ENCODE measurements at regions not wholly inside any gene's neighbourhood (a gene's known extent, or its start where the extent isn't known, plus 50 kb on each side); places are given as distances from the start of the nearest gene placed in this dataset.
"Not testable (repeated sequence)": the region's sequence is repeated elsewhere in the genome, so short reads cannot be mapped to it uniquely, and the experiment has no call there.

- no peak for DNase-seq
Observed at GRCh38 chr16:26795184-26795583, 271.5 kb upstream of the C16orf82 start.

GRCh38 chr16:26801628-26802027, 265.1 kb upstream of the C16orf82 start:
- no peak for DNase-seq

GRCh38 chr16:26802440-26802839, 264.3 kb upstream of the C16orf82 start:
- no peak for DNase-seq

GRCh38 chr16:26802965-26803364, 263.8 kb upstream of the C16orf82 start:
- DNase-seq: no peak

- peak; percentile 58 for DNase-seq
Observed at GRCh38 chr16:26806657-26807056, 260.1 kb upstream of the C16orf82 start.

GRCh38 chr16:26809461-26809860, 257.3 kb upstream of the C16orf82 start:
- DNase-seq: no peak

GRCh38 chr16:26816266-26816665, 250.5 kb upstream of the C16orf82 start:
- no peak for DNase-seq

- no peak for DNase-seq
Observed at GRCh38 chr16:26816885-26817571, 249.7 kb upstream of the C16orf82 start.

- DNase-seq: no peak
Observed at GRCh38 chr16:26818393-26818792, 248.3 kb upstream of the C16orf82 start.

GRCh38 chr16:26824469-26824868, 242.3 kb upstream of the C16orf82 start:
- no peak for DNase-seq

- no peak for DNase-seq
Observed at GRCh38 chr16:26826500-26826899, 240.2 kb upstream of the C16orf82 start.

GRCh38 chr16:26827386-26827785, 239.3 kb upstream of the C16orf82 start:
- no peak for DNase-seq

GRCh38 chr16:26830428-26831127, 236.1 kb upstream of the C16orf82 start:
- no peak for DNase-seq

GRCh38 chr16:26836114-26836513, 230.6 kb upstream of the C16orf82 start:
- not testable (repeated sequence) for DNase-seq

- no peak for DNase-seq
Observed at GRCh38 chr16:26838931-26839330, 227.8 kb upstream of the C16orf82 start.

GRCh38 chr16:26840691-26841090, 226.0 kb upstream of the C16orf82 start:
- DNase-seq: no peak

GRCh38 chr16:26856271-26856670, 210.5 kb upstream of the C16orf82 start:
- DNase-seq: no peak

GRCh38 chr16:26856791-26857190, 209.9 kb upstream of the C16orf82 start:
- no peak for DNase-seq

- DNase-seq: no peak
Observed at GRCh38 chr16:26857371-26857770, 209.4 kb upstream of the C16orf82 start.

- DNase-seq: no peak
Observed at GRCh38 chr16:26860506-26860905, 206.2 kb upstream of the C16orf82 start.

GRCh38 chr16:26863931-26864330, 202.8 kb upstream of the C16orf82 start:
- peak; percentile 52 for DNase-seq

GRCh38 chr16:26874318-26874717, 192.4 kb upstream of the C16orf82 start:
- DNase-seq: not testable (repeated sequence)

- DNase-seq: no peak
Observed at GRCh38 chr16:26877421-26877820, 189.3 kb upstream of the C16orf82 start.

- no peak for DNase-seq
Observed at GRCh38 chr16:26885674-26886073, 181.1 kb upstream of the C16orf82 start.

All from renal pelvis (tissue), 1 donor.